Tibial artery (tissue), 4 donors: ENCODE measurements at regions not wholly inside any gene's neighbourhood (a gene's known extent, or its start where the extent isn't known, plus 50 kb on each side); places are given as distances from the start of the nearest gene placed in this dataset.
"Not testable (repeated sequence)": the region's sequence is repeated elsewhere in the genome, so short reads cannot be mapped to it uniquely, and the experiment has no call there.

Experiments
- DNase-seq, 2 donors: peaks; one replicate each; pipeline ENCODE4 v3.0.0-alpha.2; 2019
- H3K27ac ChIP-seq, 2 donors: fragments of 200-600 bp; sonication (generic) in 1 of 2; 1 replicate in 1 of 2; 2 replicates in 1 of 2; pipeline ENCODE4 v1.5.1; 2018 to 2019; ENCODE audit warnings: mild to moderate bottlenecking in 1 of 2
- H3K27me3 ChIP-seq, 2 donors: fragments of 200-600 bp; sonication (generic) in 1 of 2; one replicate each; pipeline versions ENCODE4 v1.5.1 to v1.6.0; 2016 to 2019
- H3K36me3 ChIP-seq, 3 donors: fragments of 200-600 bp; sonication (generic) in 2 of 3; one replicate each; pipeline ENCODE4 v1.5.1; 2016 to 2019; ENCODE audit warnings: mild to moderate bottlenecking in 2 of 3
- H3K4me1 ChIP-seq, 4 donors: fragments of 200-600 bp; sonication (generic) in 2 of 4; 1 replicate in 3 of 4; 2 replicates in 1 of 4; pipeline ENCODE4 v1.5.1; 2016 to 2019
- H3K4me3 ChIP-seq, 2 donors: fragments of 200-600 bp; sonication (generic) in 1 of 2; 1 replicate in 1 of 2; 2 replicates in 1 of 2; pipeline ENCODE4 v1.5.1; 2018 to 2019; ENCODE audit warnings: mild to moderate bottlenecking in 2 of 2
- H3K9me3 ChIP-seq, 3 donors: fragments of 200-600 bp; sonication (generic) in 1 of 3; one replicate each; pipeline ENCODE4 v1.5.1; 2016 to 2019
- CTCF ChIP-seq, 2 experiments: fragments of 200-600 bp in 1 of 2; fragments of 450-650 bp in 1 of 2; IDR thresholded peaks; one replicate each; pipeline ENCODE4 v1.5.1; 2017 to 2019; ENCODE audit warnings: antibody characterized with exemption in 2 of 2, mild to moderate bottlenecking in 1 of 2, moderate library complexity in 1 of 2
- intact Hi-C: fragments of 100-400 bp; cut with DNase I; formaldehyde crosslinking; loops from one replicate; pipeline ENCODE4 v1.15.0; 2023; ENCODE audit warnings: low total_unique reads

GRCh38 chr3:11739706-11740105, 96.0 kb upstream of the VGLL4 start:
- intact Hi-C loops: no loop called here
- no peaks in the 10 kb centered on the region for H3K9me3 ChIP-seq
- H3K4me1 ChIP-seq: no peaks in the 10 kb centered on the region
- TF ChIP-seq CTCF (IDR thresholded peaks at IDR 0.05): no peak
- H3K36me3 ChIP-seq: no peaks in the 10 kb centered on the region
- no peak overlapping the region for H3K27ac ChIP-seq
- no peak for DNase-seq
- no peaks in the 10 kb centered on the region for H3K27me3 ChIP-seq
- H3K4me3 ChIP-seq: no peak overlapping the region

DNA sequence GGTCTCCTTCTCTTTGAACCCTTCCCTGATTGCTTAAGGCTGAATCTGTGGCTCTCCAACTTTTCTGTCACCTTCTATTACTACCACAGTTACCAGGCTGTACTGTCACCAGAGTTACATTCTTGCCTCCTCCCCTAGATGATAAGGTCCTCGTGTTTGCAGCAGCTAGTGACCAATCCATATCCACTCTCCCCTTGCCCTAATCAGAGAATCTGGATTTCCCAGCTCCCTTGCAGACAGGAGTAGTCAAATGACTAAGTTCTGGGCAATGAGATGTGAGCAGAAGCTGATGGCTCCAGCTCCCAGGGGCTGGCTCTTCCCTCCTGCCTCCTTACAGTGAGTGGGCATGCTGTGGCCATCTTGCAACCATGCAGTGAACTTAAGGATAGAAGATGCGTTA, 95.4 kb upstream of the VGLL4 start:
- Histone ChIP-seq H3K27ac (no peak overlapping the region), H3K36me3 (no peaks in the 10 kb centered on the region), H3K27me3 (no peaks in the 10 kb centered on the region), H3K9me3 (no peaks in the 10 kb centered on the region), H3K4me3 (no peak overlapping the region), H3K4me1 (no peaks in the 10 kb centered on the region)
- intact Hi-C loops: no loop called here
- DNase-seq: no peak
- TF ChIP-seq CTCF (IDR thresholded peaks at IDR 0.05): no peak

- H3K27me3 ChIP-seq: no peaks in the 10 kb centered on the region
- H3K27ac ChIP-seq: no peak overlapping the region
- no peak overlapping the region for H3K4me3 ChIP-seq
- H3K36me3 ChIP-seq: no peaks in the 10 kb centered on the region
- H3K9me3 ChIP-seq: no peaks in the 10 kb centered on the region
- no peak for TF ChIP-seq CTCF (IDR thresholded peaks at IDR 0.05)
- intact Hi-C loops: no loop called here
- H3K4me1 ChIP-seq: no peaks in the 10 kb centered on the region
- DNase-seq: no peak
Observed at GRCh38 chr3:11737742-11738141, 94.0 kb upstream of the VGLL4 start.

DNA sequence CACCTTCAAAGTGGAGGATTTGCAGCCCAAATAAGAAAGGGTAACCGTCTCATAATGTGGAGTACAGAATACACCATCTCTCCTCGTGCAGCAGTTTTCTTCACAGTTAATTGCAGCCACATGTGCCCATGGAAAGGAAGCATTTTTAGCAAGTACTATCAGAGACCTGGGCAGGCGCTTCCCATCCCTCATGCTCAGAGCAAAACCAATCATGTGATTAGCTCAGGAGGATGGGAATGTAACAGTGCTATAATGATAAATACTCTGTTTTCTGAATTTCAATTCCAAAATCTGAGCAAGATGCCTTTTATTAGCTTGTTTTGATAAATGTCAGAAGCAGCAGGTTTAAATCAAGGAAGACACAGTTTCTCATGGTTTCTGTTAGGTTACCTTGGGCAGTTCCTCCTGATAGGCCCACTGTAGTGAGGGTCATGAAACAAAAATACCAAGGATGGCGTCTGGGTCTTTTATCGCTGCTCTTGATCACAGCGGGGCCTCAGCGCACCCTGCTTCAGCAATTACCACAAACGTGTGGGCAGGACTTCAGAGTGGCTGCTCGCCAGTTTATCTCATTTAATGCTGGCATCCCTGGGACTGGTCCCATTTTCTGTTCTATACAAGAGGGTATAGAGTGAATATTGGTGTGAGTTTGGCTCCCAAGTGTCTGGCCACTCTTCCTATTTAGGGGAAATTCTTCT, 92.6 kb upstream of the VGLL4 start:
- Histone ChIP-seq H3K27me3 (no peaks in the 10 kb centered on the region), H3K4me1 (no peaks in the 10 kb centered on the region), H3K27ac (no peak overlapping the region), H3K9me3 (no peaks in the 10 kb centered on the region), H3K36me3 (no peaks in the 10 kb centered on the region), H3K4me3 (no peak overlapping the region)
- no peak for TF ChIP-seq CTCF (IDR thresholded peaks at IDR 0.05)
- intact Hi-C loops: no loop called here
- no peak for DNase-seq

DNA sequence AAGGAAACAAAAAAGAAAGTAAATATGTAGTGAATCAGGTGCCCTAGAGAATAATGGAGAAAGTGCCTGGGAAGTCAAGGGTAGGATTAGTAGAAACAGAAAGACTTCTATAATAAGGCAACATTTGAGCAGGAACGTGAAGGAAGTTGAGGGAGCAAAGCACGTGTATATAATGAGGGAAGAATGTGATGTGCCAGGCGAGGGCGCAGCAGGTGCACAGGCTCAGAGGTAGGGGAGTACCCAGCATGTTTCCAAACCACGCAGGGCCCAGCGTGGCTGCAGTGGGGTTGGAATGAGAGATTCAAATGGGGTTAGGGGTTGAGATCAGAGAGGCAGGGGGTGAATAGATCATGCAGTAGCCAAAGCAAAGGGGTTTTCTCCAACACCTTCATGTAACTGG, 91.9 kb upstream of the VGLL4 start:
- H3K4me1 ChIP-seq: no peaks in the 10 kb centered on the region
- H3K27ac ChIP-seq: no peak overlapping the region
- H3K27me3 ChIP-seq: no peaks in the 10 kb centered on the region
- no peaks in the 10 kb centered on the region for H3K9me3 ChIP-seq
- no peak overlapping the region for H3K4me3 ChIP-seq
- intact Hi-C loops: no loop called here
- no peak for TF ChIP-seq CTCF (IDR thresholded peaks at IDR 0.05)
- DNase-seq: no peak
- no peaks in the 10 kb centered on the region for H3K36me3 ChIP-seq

- H3K27ac ChIP-seq, DNase-seq, H3K4me3 ChIP-seq, H3K4me1 ChIP-seq, intact Hi-C loops, H3K27me3 ChIP-seq, H3K9me3 ChIP-seq, H3K36me3 ChIP-seq: not testable (repeated sequence)
Observed at GRCh38 chr3:11735111-11735510, 91.4 kb upstream of the VGLL4 start.
